Stimulated activated CD8-positive, alpha-beta memory T cell treated with anti-CD3 and anti-CD28 coated beads, Interleukin-7, amount 100 ng/mL, for 48 hours (primary cell): ENCODE measurements at regions not wholly inside any gene's neighbourhood (a gene's known extent, or its start where the extent isn't known, plus 50 kb on each side); places are given as distances from the start of the nearest gene placed in this dataset.

Experiments
- DNase-seq, 2 donors: peaks; one replicate each; pipeline ENCODE4 v3.0.0-alpha.2; 2020; ENCODE audit warnings: low read depth in 1 of 2; ENCODE audit errors: extremely low read depth in 1 of 2

DNA sequence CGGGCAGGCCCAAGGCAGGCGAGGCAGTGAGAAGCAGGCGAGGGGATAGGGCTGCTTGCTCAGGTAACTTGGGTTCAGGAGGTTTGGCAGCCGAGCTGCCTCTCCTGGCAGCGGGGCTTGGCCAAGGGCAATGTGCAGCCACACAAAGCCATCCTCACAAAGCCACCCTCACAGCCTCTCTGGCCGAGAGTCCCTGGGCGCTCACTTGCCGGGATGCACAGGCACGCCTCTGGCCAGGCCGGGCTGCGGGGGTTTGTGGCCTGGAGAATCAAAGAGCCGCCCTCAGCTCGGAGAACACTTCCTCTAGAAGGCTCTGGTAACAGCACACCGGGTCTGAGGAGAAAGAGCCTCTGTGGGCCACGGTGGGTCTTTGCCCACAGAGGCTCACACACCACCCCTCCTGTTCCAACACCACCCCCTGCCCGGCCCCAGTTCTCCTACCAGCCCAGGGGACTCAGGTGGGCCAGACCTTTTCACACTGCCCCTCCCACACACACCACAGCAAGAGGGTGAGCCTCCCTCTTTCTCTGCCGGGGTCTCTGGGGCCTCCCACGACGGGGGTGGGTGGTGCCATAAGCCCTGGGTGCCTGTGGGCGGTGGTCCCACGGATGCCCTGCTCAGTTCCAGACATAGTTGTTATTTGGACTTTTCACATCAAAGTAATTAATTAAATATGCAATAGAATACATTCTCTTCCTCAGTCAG is 186.9 kb downstream of the ZFP36L2 start:
- DNase-seq = no peak

- no peak for DNase-seq
Observed at GRCh38 chr2:43038696-43039094, 187.7 kb downstream of the ZFP36L2 start.

DNA sequence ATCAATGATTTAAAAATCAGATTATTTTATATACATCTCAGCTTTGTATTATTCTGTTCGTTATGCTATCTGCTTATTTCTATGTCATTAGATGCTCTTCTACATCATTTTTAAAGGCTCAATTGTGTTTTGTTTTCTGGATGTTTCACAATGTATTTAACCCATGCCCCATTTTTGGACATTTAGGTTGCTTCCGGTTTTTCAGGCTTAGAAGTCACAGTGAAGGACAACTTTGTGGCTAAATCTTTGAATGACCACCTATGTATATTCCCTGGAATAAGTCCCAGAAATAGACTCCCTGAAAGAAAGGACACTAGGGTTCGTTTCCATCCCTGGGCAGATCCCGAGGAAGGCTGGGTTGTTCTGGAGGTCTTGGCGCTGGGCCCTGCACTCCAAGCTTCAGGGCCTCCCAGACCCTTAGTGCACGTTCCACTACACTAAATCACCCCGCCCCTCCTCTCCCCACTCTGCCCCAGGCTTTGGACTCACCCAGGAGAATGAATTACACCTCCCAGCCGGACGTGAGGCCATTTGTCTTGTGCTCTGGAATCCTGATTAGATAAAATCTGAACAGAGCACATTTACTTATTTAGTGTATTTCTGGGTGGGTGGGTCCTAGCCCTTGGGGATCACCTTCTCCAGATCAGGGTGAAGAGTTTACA is 188.2 kb downstream of the ZFP36L2 start:
- no peak for DNase-seq

DNA sequence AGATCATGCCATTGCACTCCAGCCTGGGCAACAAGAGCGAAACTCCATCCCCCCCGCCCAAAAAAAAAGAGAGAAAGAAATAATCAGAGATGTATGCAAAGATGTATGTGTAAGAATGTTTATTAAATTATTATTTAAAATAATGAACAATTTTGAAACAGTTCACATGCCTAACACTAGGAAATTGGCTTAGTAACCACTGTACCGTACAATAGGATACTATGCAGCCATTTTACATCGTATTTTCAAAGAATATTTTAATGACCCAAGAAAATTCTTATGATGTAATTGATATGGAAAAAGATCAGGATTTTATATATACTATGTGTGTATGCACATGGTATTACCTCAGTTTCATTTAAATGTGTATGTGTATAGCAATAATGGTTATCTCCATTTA is 190.5 kb downstream of the ZFP36L2 start:
- DNase-seq = no peak

GRCh38 chr2:43034921-43035320 is 191.5 kb downstream of the ZFP36L2 start:
- no peak for DNase-seq

DNA sequence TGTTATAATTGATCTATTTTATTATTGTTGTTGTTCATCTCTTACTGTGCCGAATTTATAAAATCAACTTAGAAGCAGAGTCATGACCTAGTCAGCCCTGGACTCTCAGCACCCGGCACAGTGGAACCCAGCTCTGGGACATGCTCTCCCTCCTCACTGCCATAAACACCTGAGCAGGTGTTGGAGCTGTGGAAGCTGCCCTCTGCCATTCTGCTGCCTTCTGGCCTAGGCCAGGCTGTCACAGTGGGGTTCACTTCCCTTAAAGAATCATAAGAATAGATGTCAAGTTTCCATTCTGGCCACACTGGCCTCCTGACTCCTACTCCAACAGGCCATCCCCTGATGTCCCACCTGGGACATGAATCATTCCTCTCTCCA is 192.2 kb downstream of the ZFP36L2 start:
- no peak for DNase-seq

GRCh38 chr2:43033466-43034241 is 192.8 kb downstream of the ZFP36L2 start:
- no peak for DNase-seq

GRCh38 chr2:43033016-43033270 is 193.5 kb downstream of the ZFP36L2 start:
- no peak for DNase-seq

DNA sequence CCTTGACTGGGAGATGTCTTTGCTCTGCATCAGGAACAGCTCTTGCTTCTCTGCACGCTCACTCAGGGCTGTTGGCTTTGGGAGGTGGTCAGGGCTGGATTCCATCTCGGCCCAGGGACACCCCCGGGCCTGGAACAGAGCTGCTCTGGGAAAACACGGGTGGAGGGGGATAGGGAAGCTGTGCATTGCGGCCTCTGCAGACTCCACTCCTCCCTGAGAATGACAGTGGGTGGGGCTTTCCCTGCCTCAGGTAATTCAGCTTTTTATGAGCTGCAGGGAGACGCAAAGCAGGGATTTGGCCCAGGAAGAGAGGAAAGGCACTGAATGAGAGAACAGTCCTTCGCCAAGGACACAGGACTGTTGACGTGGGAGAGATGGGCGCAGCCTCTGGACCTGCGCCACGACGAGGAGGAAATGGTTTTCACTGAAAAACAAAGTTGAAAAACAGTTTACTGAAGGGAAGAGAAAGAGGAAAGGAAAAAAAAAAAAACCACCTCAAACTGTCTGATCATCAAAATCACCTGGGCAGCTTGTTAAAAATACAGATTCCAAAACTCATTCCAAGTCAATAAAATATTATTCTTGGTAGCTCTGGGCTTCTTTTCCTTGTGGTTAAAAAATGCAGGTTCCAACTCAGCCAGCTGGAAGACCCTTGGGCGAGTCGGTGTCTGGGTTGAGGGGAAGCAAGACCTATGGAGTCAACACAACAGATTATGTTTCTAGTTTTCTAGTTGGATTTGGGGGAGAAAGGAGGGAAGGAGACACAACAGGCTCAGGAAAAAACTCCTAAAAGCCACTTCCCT is 194.0 kb downstream of the ZFP36L2 start:
- no peak for DNase-seq

- no peak for DNase-seq
Observed at GRCh38 chr2:43031471-43032212, 194.8 kb downstream of the ZFP36L2 start.

DNA sequence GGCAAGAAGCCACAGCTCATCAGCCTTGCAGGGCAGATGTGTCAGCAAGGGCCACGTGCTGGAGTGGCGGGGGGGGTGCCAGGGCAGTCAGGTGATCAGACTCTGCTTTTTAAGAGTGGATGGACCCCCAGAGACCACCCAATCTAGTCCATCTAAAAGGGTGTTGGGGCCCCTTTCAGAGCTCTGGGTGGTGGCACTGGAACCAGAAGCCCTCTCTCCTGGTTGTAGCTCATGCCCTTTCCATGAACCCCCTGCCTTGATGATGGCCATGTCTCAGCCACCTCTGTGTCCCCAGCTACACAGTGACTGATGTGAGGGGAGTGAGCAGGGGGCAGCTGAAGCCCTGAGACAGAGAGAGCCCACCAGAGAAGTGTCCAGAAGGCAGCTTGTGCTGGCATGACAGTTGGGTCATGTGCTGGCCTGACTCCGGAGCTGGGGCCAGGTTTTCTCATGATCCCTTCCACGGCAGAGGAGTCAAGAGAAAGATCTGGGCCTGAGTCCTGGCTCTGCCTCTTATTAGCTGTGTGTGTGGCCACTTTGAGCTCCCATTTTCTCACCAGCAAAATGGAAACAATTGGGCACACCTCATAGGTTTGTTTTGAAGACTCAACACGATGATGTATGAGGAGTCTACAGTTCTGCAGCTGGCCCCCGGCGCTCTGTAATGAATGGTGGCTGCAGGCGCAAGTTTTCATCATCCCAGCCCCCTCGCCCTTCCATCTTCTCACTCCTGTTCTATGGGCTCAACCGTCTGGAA is 195.7 kb downstream of the ZFP36L2 start:
- no peak for DNase-seq

- DNase-seq = no peak
Observed at GRCh38 chr2:43029186-43029585, 197.2 kb downstream of the ZFP36L2 start.

GRCh38 chr2:43028188-43028587 is 198.2 kb downstream of the ZFP36L2 start:
- no peak for DNase-seq

GRCh38 chr2:43027097-43027873 is 199.1 kb downstream of the ZFP36L2 start:
- no peak for DNase-seq

DNA sequence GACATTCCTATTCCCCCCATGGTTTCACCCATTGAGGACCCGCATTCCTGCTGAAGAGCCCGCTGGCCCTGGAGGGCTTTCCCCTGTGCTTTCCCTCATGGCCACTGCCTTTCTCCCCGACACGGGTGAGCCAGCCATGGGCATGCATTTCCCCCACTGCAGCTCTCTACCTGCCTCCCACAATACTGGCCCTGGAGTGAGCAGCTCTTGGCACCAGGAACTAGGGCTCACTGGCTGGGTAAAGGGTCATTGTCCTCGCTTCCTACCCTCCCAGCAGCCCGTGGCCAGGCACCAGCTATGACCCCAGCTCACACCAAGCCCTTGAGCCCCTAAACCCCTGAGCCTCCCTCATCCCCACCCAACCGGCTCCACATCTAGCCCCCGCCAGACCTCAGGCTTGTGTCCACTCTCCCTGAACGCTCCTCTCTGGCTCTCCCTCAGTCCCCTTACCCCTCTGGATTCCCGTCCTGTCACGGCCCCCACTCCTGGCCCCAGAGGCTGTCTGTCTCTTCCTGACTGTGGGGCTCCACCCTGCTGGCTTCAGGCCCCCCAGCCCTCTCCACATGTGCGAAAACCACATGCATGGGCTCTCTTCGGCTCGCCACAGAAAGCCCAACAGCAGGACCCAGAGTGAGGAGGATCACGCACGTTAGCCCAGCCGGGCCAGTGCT is 199.8 kb downstream of the ZFP36L2 start:
- DNase-seq = no peak

DNA sequence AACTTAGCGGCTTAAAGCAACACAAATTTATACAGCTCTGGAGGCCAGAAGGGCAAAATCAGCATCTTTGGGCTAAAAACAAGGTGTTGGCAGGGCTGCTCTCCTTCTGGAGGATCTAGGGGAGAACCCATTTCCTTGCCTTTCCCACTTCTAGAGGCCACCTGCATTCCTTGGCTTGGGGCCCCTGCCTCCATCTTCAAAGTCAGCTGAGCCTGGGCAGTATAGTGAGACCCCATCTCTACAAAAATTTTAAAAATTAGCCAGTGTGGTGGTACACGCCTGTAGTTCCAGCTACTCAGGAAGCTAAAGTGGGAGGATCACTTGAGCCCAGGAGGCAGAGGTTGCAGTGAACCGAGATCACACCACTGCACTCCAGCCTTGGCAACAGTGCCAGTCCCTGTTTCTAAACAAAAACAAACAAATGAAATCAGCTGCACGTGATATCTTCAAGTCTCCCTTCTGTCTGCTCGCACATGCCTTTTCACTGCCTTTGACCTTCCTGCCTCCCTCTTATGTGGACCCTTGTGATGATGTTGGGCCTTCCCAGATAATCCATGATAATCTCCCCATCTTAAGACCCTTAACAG is 200.6 kb downstream of the ZFP36L2 start:
- no peak for DNase-seq

GRCh38 chr2:43024515-43025011 is 201.8 kb downstream of the ZFP36L2 start:
- DNase-seq = no peak
